ENCODE measurements at regions not wholly inside any gene's neighbourhood (a gene's known extent, or its start where the extent isn't known, plus 50 kb on each side); places are given as distances from the start of the nearest gene placed in this dataset.
"Not testable (repeated sequence)": the region's sequence is repeated elsewhere in the genome, so short reads cannot be mapped to it uniquely, and the experiment has no call there.

DNA sequence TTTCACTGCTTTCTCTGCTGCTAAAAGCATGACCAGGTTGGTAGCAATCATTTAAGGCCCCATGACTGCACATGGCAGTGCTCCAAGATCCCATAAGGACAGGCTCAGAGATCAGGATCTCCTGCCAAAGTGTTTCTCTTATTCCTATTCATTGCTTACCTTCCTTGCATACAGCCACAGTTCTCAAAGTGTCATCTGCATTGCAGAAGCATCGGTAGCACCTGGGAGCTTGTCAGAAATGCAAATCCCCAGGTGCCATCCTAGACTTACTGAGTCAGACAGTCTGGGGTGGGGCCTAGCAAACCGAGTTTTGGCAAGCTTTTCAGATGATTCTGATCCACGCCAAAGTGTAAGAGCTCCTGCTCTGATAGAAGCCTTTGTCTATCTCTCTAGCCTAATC is 489.0 kb upstream of the AUTS2 start:
- Histone ChIP-seq H3K27me3 (ENCODE audit: control insufficient read depth in 3 of 3, insufficient read depth in 3 of 3, low read length in 3 of 3) (no peaks in the 10 kb centered on the region), H3K4me1 (ENCODE audit: control insufficient read depth in 3 of 3, insufficient read depth in 2 of 3, low read depth in 1 of 3, low read length in 2 of 3) (no peaks in the 10 kb centered on the region), H3K4me3 (ENCODE audit: low read depth in 1 of 3, low read length in 3 of 3) (no peak overlapping the region), H3K36me3 (ENCODE audit: control insufficient read depth in 3 of 3, insufficient read depth in 2 of 3, low read depth in 1 of 3, low read length in 3 of 3) (no peaks in the 10 kb centered on the region), H3K27ac (ENCODE audit: low read depth in 1 of 3, low read length in 2 of 3) (no peak overlapping the region), H3K9me3 (ENCODE audit: control insufficient read depth in 2 of 2, insufficient read depth in 1 of 2, low read depth in 1 of 2, low read length in 1 of 2) (no peaks in the 10 kb centered on the region)
- 43 to 51% (median 45%) methylated on average over 3 of the region's 3 CpGs for WGBS, 3 donors
- no peak for FAIRE-seq
- DNase-seq, result no peak

DNA sequence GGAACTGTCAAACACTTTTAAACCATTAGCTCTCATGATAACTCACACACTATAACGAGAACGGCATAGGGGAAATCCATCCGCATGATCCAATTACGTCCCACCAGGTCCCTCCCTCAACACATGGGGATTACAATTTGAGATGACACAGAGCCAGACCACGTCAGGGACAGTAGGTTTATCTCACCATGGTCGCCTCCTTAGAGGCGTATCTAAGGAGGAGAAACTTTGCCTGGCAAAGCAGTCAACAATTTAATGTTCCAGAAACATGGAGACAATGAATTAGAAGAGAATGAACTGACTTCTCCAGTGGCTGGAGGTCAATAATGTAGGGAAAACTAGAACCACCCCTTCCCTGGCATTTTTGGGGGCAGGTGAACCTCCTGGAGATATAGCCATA is 488.4 kb upstream of the AUTS2 start:
- FAIRE-seq (no peak), DNase-seq (no peak)
- Histone ChIP-seq H3K9me3 (ENCODE audit: control insufficient read depth in 2 of 2, insufficient read depth in 1 of 2, low read depth in 1 of 2, low read length in 1 of 2) (no peaks in the 10 kb centered on the region), H3K36me3 (ENCODE audit: control insufficient read depth in 3 of 3, insufficient read depth in 2 of 3, low read depth in 1 of 3, low read length in 3 of 3) (no peaks in the 10 kb centered on the region), H3K27me3 (ENCODE audit: control insufficient read depth in 3 of 3, insufficient read depth in 3 of 3, low read length in 3 of 3) (no peaks in the 10 kb centered on the region), H3K4me3 (ENCODE audit: low read depth in 1 of 3, low read length in 3 of 3) (no peak overlapping the region), H3K4me1 (ENCODE audit: control insufficient read depth in 3 of 3, insufficient read depth in 2 of 3, low read depth in 1 of 3, low read length in 2 of 3) (no peaks in the 10 kb centered on the region), H3K27ac (ENCODE audit: low read depth in 1 of 3, low read length in 2 of 3) (no peak overlapping the region)
- 78 to 89% (median 80%) methylated on average over 7 of the region's 7 CpGs for WGBS, 3 donors

DNA sequence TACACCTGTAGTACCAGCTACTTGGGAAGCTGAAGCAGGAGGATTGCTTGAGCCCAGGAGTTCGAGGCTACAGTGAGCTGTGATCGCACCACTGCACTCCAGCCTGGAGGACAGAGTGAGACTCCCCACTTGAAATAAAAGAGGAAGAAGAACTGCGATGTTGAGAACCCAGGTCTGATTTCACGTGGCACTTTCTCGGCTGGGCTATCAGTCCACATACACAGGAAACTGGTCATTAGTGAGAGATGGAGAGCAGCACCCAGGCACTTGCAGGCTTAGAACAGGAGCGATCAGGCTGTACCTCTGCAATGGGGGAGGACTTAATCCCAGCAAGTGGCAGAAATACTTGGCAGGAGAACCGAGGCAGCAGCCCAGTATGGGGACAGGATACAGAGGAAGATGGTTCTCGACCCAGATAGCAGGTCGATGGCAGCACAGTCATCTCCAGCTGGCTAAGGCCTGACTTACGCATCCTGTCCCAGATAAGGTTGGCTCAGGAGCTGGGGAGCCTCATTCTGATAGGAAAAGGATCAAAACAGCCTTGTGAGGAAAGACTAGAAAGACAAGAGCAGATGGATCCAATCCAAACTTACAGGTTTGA is 487.7 kb upstream of the AUTS2 start:
- DNase-seq (no peak), FAIRE-seq (no peak)
- H3K27ac ChIP-seq (ENCODE audit: low read depth in 1 of 3, low read length in 2 of 3), result no peak overlapping the region
- H3K4me1 ChIP-seq (ENCODE audit: control insufficient read depth in 3 of 3, insufficient read depth in 2 of 3, low read depth in 1 of 3, low read length in 2 of 3), result no peaks in the 10 kb centered on the region
- WGBS, 3 donors, result 76 to 83% (median 82%) methylated on average over 10 of the region's 10 CpGs
- H3K27me3 ChIP-seq (ENCODE audit: control insufficient read depth in 3 of 3, insufficient read depth in 3 of 3, low read length in 3 of 3), result no peaks in the 10 kb centered on the region
- no peaks in the 10 kb centered on the region for H3K9me3 ChIP-seq (ENCODE audit: control insufficient read depth in 2 of 2, insufficient read depth in 1 of 2, low read depth in 1 of 2, low read length in 1 of 2)
- H3K4me3 ChIP-seq (ENCODE audit: low read depth in 1 of 3, low read length in 3 of 3), result no peak overlapping the region
- H3K36me3 ChIP-seq (ENCODE audit: control insufficient read depth in 3 of 3, insufficient read depth in 2 of 3, low read depth in 1 of 3, low read length in 3 of 3), result no peaks in the 10 kb centered on the region

DNA sequence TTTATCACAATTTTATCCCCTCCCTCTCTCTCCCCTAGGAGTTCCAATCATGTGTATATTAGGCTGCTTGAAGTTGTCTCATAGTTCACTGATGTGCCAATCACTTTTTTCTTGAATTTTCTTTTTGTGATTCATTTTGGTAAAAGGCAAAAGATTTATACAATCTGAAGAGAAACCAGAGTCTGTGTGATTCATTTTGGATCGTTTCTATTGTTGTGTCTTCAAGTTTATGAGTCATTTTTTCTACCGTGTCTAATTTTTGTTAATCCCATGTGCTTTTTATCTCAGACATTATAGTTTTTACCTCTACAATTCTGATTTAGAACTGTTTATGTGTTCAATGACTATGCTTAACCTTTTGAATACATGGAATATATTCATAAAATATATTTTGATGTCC is 483.9 kb upstream of the AUTS2 start:
- Histone ChIP-seq H3K9me3 (ENCODE audit: control insufficient read depth in 2 of 2, insufficient read depth in 1 of 2, low read depth in 1 of 2, low read length in 1 of 2) (no peaks in the 10 kb centered on the region), H3K4me3 (ENCODE audit: low read depth in 1 of 3, low read length in 3 of 3) (no peak overlapping the region), H3K36me3 (ENCODE audit: control insufficient read depth in 3 of 3, insufficient read depth in 2 of 3, low read depth in 1 of 3, low read length in 3 of 3) (no peaks in the 10 kb centered on the region), H3K27me3 (ENCODE audit: control insufficient read depth in 3 of 3, insufficient read depth in 3 of 3, low read length in 3 of 3) (no peaks in the 10 kb centered on the region), H3K4me1 (ENCODE audit: control insufficient read depth in 3 of 3, insufficient read depth in 2 of 3, low read depth in 1 of 3, low read length in 2 of 3) (no peaks in the 10 kb centered on the region), H3K27ac (ENCODE audit: low read depth in 1 of 3, low read length in 2 of 3) (no peak overlapping the region)
- 53 to 71% (median 54%) methylated on average over 2 of the region's 2 CpGs for WGBS, 3 donors
- FAIRE-seq (no peak), DNase-seq (no peak)

DNA sequence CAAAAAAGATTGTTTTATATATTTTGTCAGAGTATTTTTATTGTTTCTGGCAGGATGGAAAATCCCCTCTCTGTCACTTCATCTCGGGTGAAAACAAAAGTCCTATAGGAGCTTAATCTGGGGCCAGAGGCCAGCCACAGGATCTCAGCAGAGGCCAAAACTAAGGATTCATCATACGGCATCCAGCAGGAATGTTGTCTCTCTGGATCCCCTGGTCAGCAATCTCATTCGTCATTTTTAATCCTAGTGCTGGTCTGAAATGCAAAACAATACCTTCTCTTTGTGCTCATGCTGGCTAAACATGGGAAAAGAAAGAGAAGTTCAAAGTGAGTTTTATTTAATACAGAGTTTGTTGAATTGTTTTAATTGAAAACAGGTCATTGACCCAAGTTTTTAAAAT is 482.5 kb upstream of the AUTS2 start:
- FAIRE-seq (no peak), DNase-seq (no peak)
- Histone ChIP-seq H3K27ac (ENCODE audit: low read depth in 1 of 3, low read length in 2 of 3) (no peak overlapping the region), H3K4me3 (ENCODE audit: low read depth in 1 of 3, low read length in 3 of 3) (no peak overlapping the region), H3K9me3 (ENCODE audit: control insufficient read depth in 2 of 2, insufficient read depth in 1 of 2, low read depth in 1 of 2, low read length in 1 of 2) (no peaks in the 10 kb centered on the region), H3K4me1 (ENCODE audit: control insufficient read depth in 3 of 3, insufficient read depth in 2 of 3, low read depth in 1 of 3, low read length in 2 of 3) (no peaks in the 10 kb centered on the region), H3K27me3 (ENCODE audit: control insufficient read depth in 3 of 3, insufficient read depth in 3 of 3, low read length in 3 of 3) (no peaks in the 10 kb centered on the region), H3K36me3 (ENCODE audit: control insufficient read depth in 3 of 3, insufficient read depth in 2 of 3, low read depth in 1 of 3, low read length in 3 of 3) (no peaks in the 10 kb centered on the region)
- WGBS, 3 donors, result 38 to 48% (median 45%) methylated on average over 3 of the region's 3 CpGs

DNA sequence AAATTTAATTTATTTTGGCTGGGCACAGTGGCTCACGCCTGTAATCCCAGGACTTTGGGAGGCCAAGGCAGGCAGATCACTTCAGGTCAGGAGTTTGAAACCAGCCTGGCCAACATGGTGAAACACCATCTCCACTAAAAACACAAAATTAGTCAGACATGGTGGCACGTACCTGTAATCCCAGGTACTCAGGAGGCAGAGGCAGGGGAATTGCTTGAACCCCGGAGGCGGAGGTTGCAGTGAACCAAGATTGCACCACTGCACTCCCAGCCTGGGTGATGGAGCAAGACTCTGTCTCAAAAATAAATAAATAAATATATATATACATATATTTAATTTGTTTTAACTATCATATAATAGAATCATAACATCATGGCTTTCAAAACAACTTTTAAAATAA is 482.1 kb upstream of the AUTS2 start:
- not testable (repeated sequence) for H3K9me3 ChIP-seq (ENCODE audit: control insufficient read depth in 2 of 2, insufficient read depth in 1 of 2, low read depth in 1 of 2, low read length in 1 of 2); H3K27ac ChIP-seq (ENCODE audit: low read depth in 1 of 3, low read length in 2 of 3); FAIRE-seq; H3K36me3 ChIP-seq (ENCODE audit: control insufficient read depth in 3 of 3, insufficient read depth in 2 of 3, low read depth in 1 of 3, low read length in 3 of 3); DNase-seq; H3K4me3 ChIP-seq (ENCODE audit: low read depth in 1 of 3, low read length in 3 of 3); H3K4me1 ChIP-seq (ENCODE audit: control insufficient read depth in 3 of 3, insufficient read depth in 2 of 3, low read depth in 1 of 3, low read length in 2 of 3); H3K27me3 ChIP-seq (ENCODE audit: control insufficient read depth in 3 of 3, insufficient read depth in 3 of 3, low read length in 3 of 3)
- 82 to 90% (median 89%) methylated on average over 4 of the region's 4 CpGs for WGBS, 3 donors

DNA sequence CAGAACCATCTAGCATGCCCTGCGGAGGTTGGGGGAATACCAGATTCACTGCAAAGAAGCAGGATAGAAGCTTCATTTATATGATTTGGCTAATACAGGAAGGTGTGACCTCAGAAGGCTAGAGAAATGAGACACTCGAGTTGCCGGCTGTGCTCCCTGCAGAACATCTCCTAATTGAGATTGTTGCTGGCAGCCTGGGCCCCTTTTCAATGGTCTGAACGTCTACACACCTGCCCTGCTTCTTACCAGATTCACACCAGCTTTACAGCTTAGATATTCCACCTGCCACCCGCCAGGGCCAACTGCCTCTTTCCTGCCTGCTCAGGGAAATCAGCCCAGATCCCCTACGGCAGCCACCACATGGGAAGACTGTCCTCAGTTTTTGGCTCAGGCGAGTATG is 475.3 kb upstream of the AUTS2 start:
- Histone ChIP-seq H3K36me3 (ENCODE audit: control insufficient read depth in 3 of 3, insufficient read depth in 2 of 3, low read depth in 1 of 3, low read length in 3 of 3) (no peaks in the 10 kb centered on the region), H3K9me3 (ENCODE audit: control insufficient read depth in 2 of 2, insufficient read depth in 1 of 2, low read depth in 1 of 2, low read length in 1 of 2) (no peaks in the 10 kb centered on the region), H3K27ac (ENCODE audit: low read depth in 1 of 3, low read length in 2 of 3) (no peak overlapping the region), H3K4me1 (ENCODE audit: control insufficient read depth in 3 of 3, insufficient read depth in 2 of 3, low read depth in 1 of 3, low read length in 2 of 3) (no peaks in the 10 kb centered on the region), H3K27me3 (ENCODE audit: control insufficient read depth in 3 of 3, insufficient read depth in 3 of 3, low read length in 3 of 3) (no peaks in the 10 kb centered on the region), H3K4me3 (ENCODE audit: low read depth in 1 of 3, low read length in 3 of 3) (no peak overlapping the region)
- no peak for FAIRE-seq
- 54 to 72% (median 63%) methylated on average over 7 of the region's 7 CpGs for WGBS, 3 donors
- no peak for DNase-seq

DNA sequence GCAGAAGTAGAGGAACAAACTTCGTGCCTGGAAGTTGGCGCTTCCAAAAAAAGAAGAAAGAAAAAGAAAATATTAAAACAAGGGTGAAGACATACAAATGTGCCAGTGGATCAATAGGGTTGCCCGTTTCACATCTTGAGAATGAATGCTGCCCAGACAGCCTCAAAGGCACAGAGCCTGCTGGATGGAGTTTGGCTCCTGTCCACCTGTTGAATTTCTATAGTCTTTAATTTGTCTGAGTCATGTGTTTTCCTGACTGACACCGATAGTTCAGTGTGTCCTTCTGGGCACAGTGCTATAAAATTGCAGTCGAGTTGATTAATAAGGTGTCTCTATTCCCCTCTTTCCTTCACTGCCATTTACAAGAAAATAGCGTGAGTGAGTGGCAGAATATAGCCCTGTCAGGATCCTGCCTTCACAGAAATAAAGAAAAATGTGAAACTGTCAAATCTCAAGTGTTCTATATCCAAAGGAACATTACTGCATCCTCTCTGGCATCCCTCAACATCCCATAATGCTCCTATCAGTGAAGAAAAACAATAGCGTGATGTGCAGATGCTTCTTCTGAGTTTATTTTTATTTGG is 471.3 kb upstream of the AUTS2 start:
- no peaks in the 10 kb centered on the region for H3K9me3 ChIP-seq (ENCODE audit: control insufficient read depth in 2 of 2, insufficient read depth in 1 of 2, low read depth in 1 of 2, low read length in 1 of 2)
- 59 to 71% (median 65%) methylated on average over 7 of the region's 7 CpGs for WGBS, 3 donors
- H3K36me3 ChIP-seq (ENCODE audit: control insufficient read depth in 3 of 3, insufficient read depth in 2 of 3, low read depth in 1 of 3, low read length in 3 of 3), result no peaks in the 10 kb centered on the region
- no peaks in the 10 kb centered on the region for H3K27me3 ChIP-seq (ENCODE audit: control insufficient read depth in 3 of 3, insufficient read depth in 3 of 3, low read length in 3 of 3)
- no peak overlapping the region for H3K27ac ChIP-seq (ENCODE audit: low read depth in 1 of 3, low read length in 2 of 3)
- DNase-seq (no peak), FAIRE-seq (no peak)
- H3K4me3 ChIP-seq (ENCODE audit: low read depth in 1 of 3, low read length in 3 of 3), result no peak overlapping the region
- no peaks in the 10 kb centered on the region for H3K4me1 ChIP-seq (ENCODE audit: control insufficient read depth in 3 of 3, insufficient read depth in 2 of 3, low read depth in 1 of 3, low read length in 2 of 3)

DNA sequence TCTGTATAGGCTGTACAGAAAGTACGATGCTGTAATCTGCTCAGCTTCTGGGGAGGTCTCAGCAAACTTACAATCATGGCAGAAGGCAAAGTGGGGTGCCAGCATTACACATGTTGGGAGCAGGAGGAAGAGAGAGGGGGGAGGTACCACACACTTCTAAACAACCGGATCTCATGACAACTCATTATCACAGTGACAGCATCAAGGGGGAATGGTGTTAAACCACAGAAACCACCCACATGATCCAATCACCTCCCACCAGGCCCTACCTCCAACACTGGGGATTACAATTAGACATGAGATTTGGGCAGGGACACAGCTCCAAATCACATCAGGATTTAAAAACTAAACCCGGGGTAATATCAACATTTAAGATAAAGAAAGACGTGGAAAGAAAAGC is 468.8 kb upstream of the AUTS2 start:
- FAIRE-seq, result no peak
- H3K27me3 ChIP-seq (ENCODE audit: control insufficient read depth in 3 of 3, insufficient read depth in 3 of 3, low read length in 3 of 3), result peaks cover 0 to 3% (median 0%) of the 10 kb centered on the region in 3 donors
- H3K36me3 ChIP-seq (ENCODE audit: control insufficient read depth in 3 of 3, insufficient read depth in 2 of 3, low read depth in 1 of 3, low read length in 3 of 3), result no peaks in the 10 kb centered on the region
- WGBS, 3 donors, result 66 to 78% (median 68%) methylated on average over 4 of the region's 4 CpGs
- no peak overlapping the region for H3K4me3 ChIP-seq (ENCODE audit: low read depth in 1 of 3, low read length in 3 of 3)
- no peaks in the 10 kb centered on the region for H3K4me1 ChIP-seq (ENCODE audit: control insufficient read depth in 3 of 3, insufficient read depth in 2 of 3, low read depth in 1 of 3, low read length in 2 of 3)
- no peak overlapping the region for H3K27ac ChIP-seq (ENCODE audit: low read depth in 1 of 3, low read length in 2 of 3)
- no peak for DNase-seq
- H3K9me3 ChIP-seq (ENCODE audit: control insufficient read depth in 2 of 2, insufficient read depth in 1 of 2, low read depth in 1 of 2, low read length in 1 of 2), result no peaks in the 10 kb centered on the region

Measured in small intestine (tissue), 7 donors.